ENCODE measurements at regions not wholly inside any gene's neighbourhood (a gene's known extent, or its start where the extent isn't known, plus 50 kb on each side); places are given as distances from the start of the nearest gene placed in this dataset.

DNA sequence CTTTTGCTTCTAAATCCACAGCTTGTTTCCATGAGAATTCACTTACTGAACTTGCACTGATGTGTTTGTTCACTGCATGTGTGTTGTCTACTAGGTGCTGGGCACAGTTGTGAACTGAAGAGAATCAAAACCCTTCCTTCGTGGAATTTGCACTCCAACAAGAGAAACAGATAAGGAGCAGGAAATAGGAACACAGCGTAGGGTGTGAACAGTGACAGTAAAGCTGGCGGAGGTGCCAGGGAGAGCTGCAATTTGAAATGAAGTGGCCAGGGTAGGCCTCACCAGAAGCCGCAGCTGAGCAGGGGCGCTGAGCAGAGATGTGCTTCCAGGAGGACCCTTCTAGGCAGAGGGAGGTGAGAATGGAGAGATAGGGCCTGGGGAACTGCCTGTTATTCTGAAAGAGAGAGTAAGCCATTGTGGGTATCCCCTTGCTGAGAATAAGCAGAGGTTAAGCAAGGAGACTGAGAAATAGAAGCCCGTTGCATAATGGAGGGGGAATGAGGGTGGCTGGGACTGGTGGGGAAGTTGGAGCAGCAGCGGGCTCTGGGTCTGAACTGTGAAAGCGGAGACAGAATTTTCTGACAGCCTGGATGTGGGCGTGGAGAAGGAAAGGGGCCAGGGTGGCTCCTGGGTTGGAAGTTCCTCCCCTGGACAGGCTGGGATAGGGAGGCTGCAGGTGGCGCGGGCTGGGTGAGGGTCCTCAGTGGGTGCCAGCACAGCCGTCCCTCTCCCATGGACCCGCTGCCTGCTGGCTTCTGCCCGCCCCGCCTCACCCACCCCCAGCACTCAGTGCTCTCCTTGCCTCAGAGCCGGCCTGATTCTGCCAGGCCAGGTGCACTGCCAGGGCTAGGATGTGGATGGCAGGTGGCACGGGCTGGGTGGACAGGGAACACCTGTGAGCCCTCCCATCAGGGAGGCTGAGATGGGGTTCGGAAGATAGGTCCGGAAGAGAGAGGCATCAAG, 114.7 kb upstream of the AFDN start:
- Histone ChIP-seq H3K36me3 (ENCODE audit: control insufficient read depth, insufficient read depth, low read length) (no peaks in the 10 kb centered on the region), H3K4me3 (ENCODE audit: low read depth, low read length) (no peak overlapping the region), H3K27me3 (ENCODE audit: control insufficient read depth, insufficient read depth, low read length) (no peaks in the 10 kb centered on the region)
- no peak for TF ChIP-seq CTCF (IDR thresholded peaks at IDR 0.05; ENCODE audit: insufficient read depth, low read length, severe bottlenecking)
- DNase-seq (ENCODE audit: low read depth), result no peak
- FAIRE-seq, result no peak

DNA sequence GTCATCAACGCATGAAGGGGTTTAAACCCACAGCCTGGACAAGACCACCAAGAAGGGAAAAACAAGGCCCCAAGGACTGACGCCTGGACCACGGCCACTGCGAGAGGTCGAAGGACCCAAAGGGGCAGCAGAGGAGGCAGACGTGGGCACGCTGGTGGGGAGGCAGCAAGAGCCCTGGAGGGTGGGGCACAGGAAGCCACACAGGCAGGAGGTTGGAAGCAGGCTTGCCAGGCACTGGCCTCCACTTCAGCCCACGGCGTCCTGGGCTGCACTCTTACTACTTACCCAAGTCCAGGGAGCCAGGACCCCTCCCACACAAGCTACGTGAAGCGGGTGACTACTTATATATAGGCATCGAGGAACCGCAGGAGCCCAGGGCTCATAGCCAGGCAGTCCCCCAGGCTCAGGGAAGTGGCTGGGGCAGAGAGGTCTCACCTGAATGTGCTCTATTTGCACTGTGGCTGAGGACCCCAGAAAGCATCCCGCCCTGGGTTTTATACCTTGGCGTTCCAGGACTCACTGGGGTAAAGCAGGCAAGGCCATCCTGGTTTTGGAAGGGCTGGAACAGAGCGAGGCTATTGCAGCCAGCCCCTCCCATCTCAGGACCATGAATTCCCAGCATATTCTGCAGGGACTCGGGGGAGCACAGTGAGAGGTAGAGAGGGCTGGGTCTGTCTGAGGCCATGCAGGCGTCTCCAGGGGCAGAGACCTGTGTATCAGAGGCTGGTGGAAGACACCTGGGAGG, 113.8 kb upstream of the AFDN start:
- H3K4me3 ChIP-seq (ENCODE audit: low read depth, low read length), result no peak overlapping the region
- no peaks in the 10 kb centered on the region for H3K27me3 ChIP-seq (ENCODE audit: control insufficient read depth, insufficient read depth, low read length)
- H3K36me3 ChIP-seq (ENCODE audit: control insufficient read depth, insufficient read depth, low read length), result no peaks in the 10 kb centered on the region
- FAIRE-seq, result no peak
- no peak for TF ChIP-seq CTCF (IDR thresholded peaks at IDR 0.05; ENCODE audit: insufficient read depth, low read length, severe bottlenecking)
- DNase-seq (ENCODE audit: low read depth), result no peak

DNA sequence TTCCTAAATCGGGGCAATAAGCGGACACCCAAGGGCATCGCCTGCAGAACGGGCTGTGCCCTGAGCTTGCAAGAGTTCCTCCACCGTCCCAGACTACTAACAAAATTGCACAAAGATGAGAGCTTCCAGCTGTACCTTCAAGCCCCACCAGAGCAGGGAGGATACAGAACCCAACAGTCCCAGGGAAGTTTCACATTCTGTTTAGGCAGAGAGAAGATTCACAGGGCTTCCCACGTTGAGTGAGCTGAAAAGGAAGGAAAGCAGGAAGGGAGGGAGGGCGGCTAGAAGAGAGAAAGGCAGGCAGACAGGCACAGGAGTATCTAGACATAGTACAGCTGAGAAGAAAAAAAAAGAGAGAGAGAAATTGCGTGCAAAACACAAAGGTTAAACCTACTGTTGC, 112.6 kb upstream of the AFDN start:
- no peak overlapping the region for H3K4me3 ChIP-seq (ENCODE audit: low read depth, low read length)
- no peaks in the 10 kb centered on the region for H3K27me3 ChIP-seq (ENCODE audit: control insufficient read depth, insufficient read depth, low read length)
- H3K36me3 ChIP-seq (ENCODE audit: control insufficient read depth, insufficient read depth, low read length), result no peaks in the 10 kb centered on the region
- FAIRE-seq, result no peak
- DNase-seq (ENCODE audit: low read depth), result no peak
- no peak for TF ChIP-seq CTCF (IDR thresholded peaks at IDR 0.05; ENCODE audit: insufficient read depth, low read length, severe bottlenecking)

DNA sequence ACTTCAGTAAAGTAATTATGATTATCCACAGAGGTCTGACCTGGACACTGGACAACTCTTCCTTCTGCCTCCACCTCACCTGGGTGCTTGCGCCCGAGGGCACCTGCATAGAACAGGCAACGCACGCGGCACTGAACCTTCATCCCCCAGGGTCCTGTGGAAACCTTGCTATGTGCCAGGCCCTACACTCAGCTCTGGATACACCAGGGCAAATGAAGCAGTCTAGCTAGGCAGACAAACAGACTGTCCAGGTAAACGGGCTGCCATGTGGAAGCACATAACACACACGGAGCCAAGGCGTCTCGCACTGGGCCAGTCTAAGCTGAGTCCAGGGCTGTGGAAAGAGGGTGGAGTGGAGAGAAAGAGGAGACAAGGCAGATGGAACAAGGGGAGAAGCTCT, 109.3 kb upstream of the AFDN start:
- DNase-seq (ENCODE audit: low read depth) (no peak), FAIRE-seq (no peak)
- no peak for TF ChIP-seq CTCF (IDR thresholded peaks at IDR 0.05; ENCODE audit: insufficient read depth, low read length, severe bottlenecking)
- no peaks in the 10 kb centered on the region for H3K36me3 ChIP-seq (ENCODE audit: control insufficient read depth, insufficient read depth, low read length)
- no peaks in the 10 kb centered on the region for H3K27me3 ChIP-seq (ENCODE audit: control insufficient read depth, insufficient read depth, low read length)
- no peak overlapping the region for H3K4me3 ChIP-seq (ENCODE audit: low read depth, low read length)

GRCh38 chr6:167717867-167718266, 108.8 kb upstream of the AFDN start:
- TF ChIP-seq CTCF (IDR thresholded peaks at IDR 0.05; ENCODE audit: insufficient read depth, low read length, severe bottlenecking), result no peak
- FAIRE-seq (no peak), DNase-seq (ENCODE audit: low read depth) (no peak)
- Histone ChIP-seq H3K4me3 (ENCODE audit: low read depth, low read length) (no peak overlapping the region), H3K36me3 (ENCODE audit: control insufficient read depth, insufficient read depth, low read length) (no peaks in the 10 kb centered on the region), H3K27me3 (ENCODE audit: control insufficient read depth, insufficient read depth, low read length) (no peaks in the 10 kb centered on the region)
